ENCODE measurements at regions not wholly inside any gene's neighbourhood (a gene's known extent, or its start where the extent isn't known, plus 50 kb on each side); places are given as distances from the start of the nearest gene placed in this dataset.
"Not testable (repeated sequence)": the region's sequence is repeated elsewhere in the genome, so short reads cannot be mapped to it uniquely, and the experiment has no call there.

DNA sequence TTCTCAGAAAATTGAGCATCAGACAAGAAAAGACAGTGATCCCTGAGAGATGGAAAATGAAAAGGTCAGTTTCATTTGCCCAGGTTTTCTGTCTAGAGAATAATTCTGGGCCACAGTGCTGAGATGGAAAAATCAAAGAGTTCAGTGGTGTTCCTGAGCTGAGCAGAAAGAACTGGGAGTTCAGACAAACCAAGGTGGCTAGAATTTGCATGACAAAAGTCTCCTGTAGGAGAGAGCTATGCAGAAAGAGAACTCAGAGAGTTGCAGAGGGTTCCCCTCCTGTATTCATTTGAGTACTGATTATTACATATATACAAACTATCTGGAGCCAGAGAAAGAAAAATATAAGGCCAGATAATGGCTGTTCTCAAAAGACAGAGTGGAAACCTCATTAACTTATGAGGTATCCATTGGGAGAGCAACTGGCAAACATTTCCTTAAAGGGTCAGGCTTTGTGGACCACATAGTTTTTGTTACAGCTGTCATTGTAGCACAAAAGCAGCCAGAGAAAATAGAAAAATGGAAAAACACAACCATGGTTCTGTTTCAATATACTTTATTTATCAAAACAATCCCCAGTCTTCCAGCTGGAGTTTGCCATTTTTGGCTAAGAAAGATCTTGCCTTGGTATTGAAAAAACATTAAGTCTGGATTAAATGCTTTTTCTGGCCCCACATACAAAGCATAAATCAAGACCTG is 1004.1 kb downstream of the TBL1XR1 start:
- DNase-seq (ENCODE audit: low spot score): no peak

DNA sequence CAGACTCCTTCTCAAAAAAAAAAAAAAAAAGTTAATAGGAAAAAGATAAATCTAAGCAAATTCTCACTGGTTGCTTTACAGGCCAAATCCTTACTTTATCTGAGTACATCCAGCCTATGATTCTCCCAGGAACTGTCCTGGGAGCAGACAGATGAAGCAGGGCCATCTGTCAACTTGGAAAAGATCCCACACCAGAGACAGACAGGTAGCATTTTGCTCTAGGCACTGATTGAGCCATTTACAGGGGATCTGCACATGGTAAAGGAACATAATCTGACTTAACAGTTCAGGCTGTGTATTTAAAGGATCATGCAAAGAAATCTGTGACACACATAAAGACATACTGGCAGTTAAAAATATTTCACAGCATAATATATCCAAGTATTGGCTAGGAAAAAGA is 1006.5 kb downstream of the TBL1XR1 start:
- peak; percentile 17 for DNase-seq (ENCODE audit: low spot score)

- no peak for DNase-seq (ENCODE audit: low spot score)
Measured at GRCh38 chr3:176183181-176183580, 1014.1 kb downstream of the TBL1XR1 start.

DNA sequence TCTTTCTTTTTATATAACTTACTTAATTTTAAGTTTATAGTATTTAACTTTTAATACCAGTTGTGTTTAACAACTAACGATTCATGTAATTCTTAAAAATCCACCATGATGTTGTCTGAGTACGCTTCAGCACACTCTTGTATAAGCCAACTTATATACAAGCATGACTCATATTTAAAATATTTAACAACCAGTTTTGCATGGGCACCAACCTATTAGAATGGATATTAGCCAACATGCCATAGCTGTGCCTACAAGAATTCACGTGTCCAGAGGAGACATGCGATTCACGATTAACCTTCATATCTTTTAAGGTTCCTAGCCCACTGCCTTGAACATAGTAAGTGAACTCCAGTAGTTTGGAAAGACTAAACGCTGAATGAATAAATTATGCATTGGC is 1023.2 kb downstream of the TBL1XR1 start:
- no peak for DNase-seq (ENCODE audit: low spot score)

- DNase-seq (ENCODE audit: low spot score): no peak
Measured at GRCh38 chr3:176172492-176172891, 1024.8 kb downstream of the TBL1XR1 start.

- no peak for DNase-seq (ENCODE audit: low spot score)
Measured at GRCh38 chr3:176167272-176167671, 1030.0 kb downstream of the TBL1XR1 start.

GRCh38 chr3:176160997-176161396 is 1036.3 kb downstream of the TBL1XR1 start:
- no peak for DNase-seq (ENCODE audit: low spot score)

GRCh38 chr3:176159796-176160195 is 1037.5 kb downstream of the TBL1XR1 start:
- no peak for DNase-seq (ENCODE audit: low spot score)

- DNase-seq (ENCODE audit: low spot score): no peak
Measured at GRCh38 chr3:176155012-176155411, 1042.3 kb downstream of the TBL1XR1 start.

DNA sequence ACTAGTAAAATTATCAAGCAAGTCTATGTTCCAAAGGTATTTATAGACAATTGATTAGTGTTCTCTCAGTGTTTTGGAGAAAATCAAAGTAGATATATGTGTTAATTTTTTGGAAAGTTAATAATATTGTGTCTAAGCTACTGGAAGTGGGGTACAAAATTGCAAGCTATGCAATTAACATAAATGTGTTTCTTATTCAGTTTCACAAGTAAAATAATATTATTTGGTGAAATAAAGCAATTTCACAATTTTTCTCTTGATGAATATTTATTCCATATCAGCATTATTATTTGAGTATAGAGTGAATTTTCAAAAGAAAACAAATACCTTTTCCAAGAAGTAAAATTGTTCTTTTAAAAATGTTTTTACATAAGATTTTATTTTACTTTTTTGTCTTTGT is 1047.7 kb downstream of the TBL1XR1 start:
- no peak for DNase-seq (ENCODE audit: low spot score)

GRCh38 chr3:176147251-176147650 is 1050.0 kb downstream of the TBL1XR1 start:
- DNase-seq (ENCODE audit: low spot score): no peak

- no peak for DNase-seq (ENCODE audit: low spot score)
Measured at GRCh38 chr3:176141837-176142236, 1055.4 kb downstream of the TBL1XR1 start.

DNA sequence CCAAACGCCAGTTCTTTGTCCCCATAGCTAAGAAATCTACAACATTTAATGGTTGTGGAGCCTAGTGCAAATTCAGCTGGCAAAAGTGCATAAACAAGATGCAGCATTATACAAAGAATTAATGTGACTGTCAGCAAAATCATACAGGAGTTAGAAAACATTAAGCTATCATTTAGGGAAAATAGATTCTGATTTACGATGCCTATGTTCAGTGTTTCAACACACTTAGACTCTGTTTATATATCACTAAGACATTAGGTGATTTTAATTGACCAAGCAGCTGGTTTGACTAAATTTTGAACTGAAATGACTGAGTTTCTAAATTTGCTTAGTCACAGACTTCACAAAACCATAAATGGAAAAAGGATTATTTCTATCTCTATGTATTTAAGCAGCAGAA is 1076.8 kb downstream of the TBL1XR1 start:
- DNase-seq (ENCODE audit: low spot score): peak; percentile 56

GRCh38 chr3:176119826-176120225 is 1077.5 kb downstream of the TBL1XR1 start:
- no peak for DNase-seq (ENCODE audit: low spot score)

DNA sequence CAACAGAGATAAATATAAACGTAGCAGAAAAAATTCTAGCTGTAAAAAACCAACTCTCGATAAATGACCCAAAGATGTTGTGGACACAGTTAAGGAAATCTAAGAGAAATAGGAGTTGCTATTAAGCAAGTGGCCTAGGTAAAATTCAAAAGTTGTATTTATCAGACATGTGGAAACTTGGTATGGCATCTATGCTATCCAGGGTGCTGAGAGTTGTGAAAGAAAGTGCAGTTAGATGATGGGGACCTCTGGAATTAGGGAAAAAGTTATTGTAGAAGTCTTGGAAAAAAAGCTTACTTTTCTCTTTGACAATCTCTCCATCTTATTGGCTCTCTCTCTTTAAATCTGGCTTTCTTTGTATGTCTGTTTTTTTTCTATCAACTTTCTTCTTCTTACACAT is 1090.9 kb downstream of the TBL1XR1 start:
- DNase-seq (ENCODE audit: low spot score): no peak

- no peak for DNase-seq (ENCODE audit: low spot score)
Measured at GRCh38 chr3:176097027-176097426, 1100.3 kb downstream of the TBL1XR1 start.

DNA sequence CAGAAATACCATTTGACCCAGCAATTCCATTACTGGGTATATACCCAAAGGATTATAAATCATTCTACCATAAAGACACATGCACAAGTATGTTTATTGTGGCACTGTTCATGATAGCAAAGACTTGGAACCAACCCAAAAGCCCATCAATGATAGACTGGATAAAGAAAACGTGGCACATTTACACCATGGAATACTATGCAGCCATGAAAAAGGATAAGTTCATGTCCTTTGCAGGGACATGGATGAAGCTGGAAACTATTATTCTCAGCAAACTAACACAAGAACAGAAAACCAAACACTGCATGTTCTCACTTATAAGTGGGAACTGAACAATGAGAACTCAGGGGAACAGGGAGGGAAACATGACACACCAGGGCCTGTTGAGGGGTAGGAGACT is 1103.4 kb downstream of the TBL1XR1 start:
- not testable (repeated sequence) for DNase-seq (ENCODE audit: low spot score)

- no peak for DNase-seq (ENCODE audit: low spot score)
Measured at GRCh38 chr3:176090727-176091126, 1106.6 kb downstream of the TBL1XR1 start.

GRCh38 chr3:176088962-176089383 is 1108.3 kb downstream of the TBL1XR1 start:
- DNase-seq (ENCODE audit: low spot score): no peak

DNA sequence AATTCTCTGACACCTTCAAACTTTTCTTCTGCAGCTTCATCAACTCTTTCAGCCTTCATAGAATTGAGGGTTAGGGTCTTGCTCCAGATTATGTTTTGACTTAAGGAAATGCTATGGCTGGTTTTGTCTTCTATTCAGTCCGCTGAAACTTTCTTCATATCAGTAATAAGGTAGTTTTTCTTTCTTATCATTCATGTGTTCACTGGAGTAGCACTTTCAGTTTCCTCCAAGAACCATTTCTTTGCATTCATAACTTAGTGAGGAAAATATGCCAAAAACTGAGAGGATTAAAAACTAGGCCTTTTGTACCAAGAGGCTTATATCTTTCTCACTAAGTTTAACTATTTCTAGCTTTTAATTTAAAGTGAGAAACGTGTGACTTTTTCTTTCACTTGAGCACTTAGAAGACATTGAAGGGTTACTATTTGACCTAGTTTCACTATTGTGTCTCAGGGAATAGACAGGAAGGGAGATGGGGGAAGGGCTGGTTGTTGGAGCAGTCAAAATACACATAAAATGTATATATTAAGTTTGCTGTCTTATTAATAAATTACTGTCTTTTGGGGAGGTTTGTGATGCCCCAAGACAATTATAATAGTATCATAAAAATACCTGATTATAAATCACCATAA is 1110.1 kb downstream of the TBL1XR1 start:
- no peak for DNase-seq (ENCODE audit: low spot score)

DNA sequence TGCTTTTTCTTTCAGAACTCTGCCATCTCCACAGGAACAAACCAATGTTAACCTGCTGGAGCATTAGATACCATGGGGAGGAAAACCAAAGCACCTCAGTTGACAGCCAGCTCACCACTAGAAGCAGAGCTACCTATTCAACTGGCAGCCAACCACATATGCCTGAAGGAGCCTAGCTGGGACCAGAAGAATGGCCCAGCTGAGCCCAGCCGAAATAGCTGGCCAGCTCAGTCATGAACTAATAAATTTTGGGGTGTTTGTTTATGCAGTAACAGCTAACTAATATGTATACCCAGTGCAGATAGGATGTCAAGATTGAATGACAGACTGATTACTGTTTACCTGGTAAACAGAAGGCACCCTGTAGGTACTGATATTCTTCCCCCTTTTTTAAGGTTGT is 1117.5 kb downstream of the TBL1XR1 start:
- DNase-seq (ENCODE audit: low spot score): no peak

GRCh38 chr3:176078906-176079305 is 1118.4 kb downstream of the TBL1XR1 start:
- no peak for DNase-seq (ENCODE audit: low spot score)

GRCh38 chr3:176075491-176075890 is 1121.8 kb downstream of the TBL1XR1 start:
- DNase-seq (ENCODE audit: low spot score): no peak

Data from SK-N-DZ (cell line).